Retinal pigment epithelial cell (primary cell): ENCODE measurements at regions not wholly inside any gene's neighbourhood (a gene's known extent, or its start where the extent isn't known, plus 50 kb on each side); places are given as distances from the start of the nearest gene placed in this dataset.

ENCODE experiments used
- DNase-seq: peaks from one replicate; pipeline ENCODE4 v3.0.0-alpha.2; 2010; ENCODE audit warnings: low read depth
- H3K4me3 ChIP-seq: 2 replicates; pipeline ENCODE4 v1.5.1; 2011; ENCODE audit warnings: mild to moderate bottlenecking, low read length, control low read depth, moderate library complexity
- TF ChIP-seq, protein P1 (sequence below): conservative IDR thresholded peaks from 2 replicates; pipeline ENCODE4 v1.5.1; 2011; ENCODE audit warnings: low read depth, low read length, control low read depth, inconsistent platforms

DNA sequence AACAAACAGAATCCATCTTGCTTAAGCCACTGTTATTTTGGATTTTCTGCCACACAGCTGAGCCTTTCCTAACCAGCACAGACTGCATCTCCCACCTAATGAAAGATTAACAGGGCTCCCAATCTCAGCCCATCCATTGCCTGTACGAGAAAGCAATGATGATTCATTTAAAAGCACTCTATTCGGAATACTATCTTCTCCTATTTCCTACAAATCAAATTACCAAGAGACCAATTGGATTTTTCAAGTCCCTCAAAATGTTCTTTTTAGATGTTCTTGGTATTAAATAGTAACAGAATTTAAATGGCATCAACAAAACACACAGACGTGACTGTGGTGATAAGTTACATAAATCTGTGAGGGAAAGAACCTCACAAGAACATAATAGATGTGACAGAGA is 324.1 kb downstream of the AGTPBP1 start:
- no peak overlapping the region for H3K4me3 ChIP-seq
- no peak for DNase-seq
- TF ChIP-seq, protein P1, sequence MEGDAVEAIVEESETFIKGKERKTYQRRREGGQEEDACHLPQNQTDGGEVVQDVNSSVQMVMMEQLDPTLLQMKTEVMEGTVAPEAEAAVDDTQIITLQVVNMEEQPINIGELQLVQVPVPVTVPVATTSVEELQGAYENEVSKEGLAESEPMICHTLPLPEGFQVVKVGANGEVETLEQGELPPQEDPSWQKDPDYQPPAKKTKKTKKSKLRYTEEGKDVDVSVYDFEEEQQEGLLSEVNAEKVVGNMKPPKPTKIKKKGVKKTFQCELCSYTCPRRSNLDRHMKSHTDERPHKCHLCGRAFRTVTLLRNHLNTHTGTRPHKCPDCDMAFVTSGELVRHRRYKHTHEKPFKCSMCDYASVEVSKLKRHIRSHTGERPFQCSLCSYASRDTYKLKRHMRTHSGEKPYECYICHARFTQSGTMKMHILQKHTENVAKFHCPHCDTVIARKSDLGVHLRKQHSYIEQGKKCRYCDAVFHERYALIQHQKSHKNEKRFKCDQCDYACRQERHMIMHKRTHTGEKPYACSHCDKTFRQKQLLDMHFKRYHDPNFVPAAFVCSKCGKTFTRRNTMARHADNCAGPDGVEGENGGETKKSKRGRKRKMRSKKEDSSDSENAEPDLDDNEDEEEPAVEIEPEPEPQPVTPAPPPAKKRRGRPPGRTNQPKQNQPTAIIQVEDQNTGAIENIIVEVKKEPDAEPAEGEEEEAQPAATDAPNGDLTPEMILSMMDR = no peak

DNA sequence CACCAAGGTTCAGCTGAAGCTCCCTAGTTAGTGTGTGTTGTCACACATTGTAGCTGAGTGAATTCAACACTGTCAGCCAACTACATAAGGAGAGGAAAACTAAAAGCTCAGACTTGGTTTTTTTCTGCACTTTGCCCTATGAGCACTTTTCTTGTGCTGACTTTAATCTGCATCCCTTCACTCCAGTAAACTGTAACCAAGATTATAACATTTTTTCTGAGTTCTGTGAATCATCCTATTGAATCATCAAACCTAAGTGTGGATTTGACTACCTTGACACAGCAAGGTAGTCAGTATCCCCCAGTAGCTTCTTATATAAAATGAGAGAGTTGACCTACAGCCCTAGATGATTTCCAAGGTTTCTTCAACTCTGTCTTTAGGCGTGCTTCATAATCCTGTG is 325.0 kb downstream of the AGTPBP1 start:
- no peak for DNase-seq
- H3K4me3 ChIP-seq = no peak overlapping the region
- TF ChIP-seq, protein P1 = no peak

DNA sequence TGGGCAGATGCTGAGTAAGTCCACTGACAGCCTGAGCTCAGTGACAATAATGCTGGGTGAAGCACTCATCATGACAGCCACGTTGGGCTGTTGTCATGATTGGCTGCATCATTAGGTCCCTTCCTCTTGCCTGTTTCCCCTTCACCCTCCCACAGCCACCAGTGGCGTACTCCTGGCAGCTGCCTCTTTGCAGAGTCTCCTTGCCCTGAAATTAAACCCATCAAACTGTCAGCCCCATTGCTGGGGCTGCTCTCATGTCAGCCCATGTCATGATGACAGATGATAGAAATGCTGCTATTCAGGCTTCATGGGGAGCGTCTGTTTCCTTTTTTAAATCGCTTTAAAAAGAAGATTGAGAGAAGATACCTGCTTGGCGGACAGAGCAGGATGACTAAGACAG is 327.4 kb downstream of the AGTPBP1 start:
- H3K4me3 ChIP-seq = no peak overlapping the region
- TF ChIP-seq, protein P1 = no peak
- no peak for DNase-seq

DNA sequence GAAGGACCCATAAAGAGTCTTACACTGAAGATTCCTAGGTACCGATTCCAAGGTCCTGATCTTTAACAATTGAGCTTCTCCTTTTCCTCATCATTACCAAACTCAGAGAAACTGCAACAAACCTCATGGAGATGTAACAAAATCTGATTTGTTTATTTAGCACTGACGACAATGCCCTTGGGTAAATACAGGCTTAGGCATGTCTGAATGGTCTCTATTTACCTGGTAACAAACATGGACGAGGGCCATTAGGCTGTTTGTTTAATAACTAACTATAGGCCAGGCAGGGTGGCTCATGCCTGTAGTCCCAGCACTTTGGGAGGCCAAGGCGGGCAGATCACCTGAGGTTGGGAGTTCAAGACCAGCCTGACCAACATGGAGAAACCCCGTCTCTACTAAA is 333.3 kb downstream of the AGTPBP1 start:
- TF ChIP-seq, protein P1 = no peak
- no peak for DNase-seq
- no peak overlapping the region for H3K4me3 ChIP-seq

DNA sequence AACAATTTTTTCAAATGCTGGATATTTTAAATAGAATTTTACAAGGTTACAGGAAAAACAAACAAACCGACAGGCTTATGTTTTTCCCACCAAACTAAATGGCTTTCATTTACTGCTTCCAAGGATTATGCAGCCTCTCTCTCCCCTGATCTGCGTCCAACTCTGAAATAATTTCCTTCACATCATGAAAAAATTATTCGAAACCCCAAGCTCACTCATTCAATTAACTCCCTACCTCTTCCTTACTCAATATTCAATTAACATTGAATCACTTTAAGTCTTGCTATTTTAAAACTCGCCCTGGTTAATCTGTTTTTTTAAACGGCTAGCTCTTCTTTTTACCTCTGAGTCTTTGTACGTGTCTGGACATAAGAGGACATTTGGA is 336.2 kb downstream of the AGTPBP1 start:
- H3K4me3 ChIP-seq = no peak overlapping the region
- no peak for DNase-seq
- TF ChIP-seq, protein P1 = no peak

DNA sequence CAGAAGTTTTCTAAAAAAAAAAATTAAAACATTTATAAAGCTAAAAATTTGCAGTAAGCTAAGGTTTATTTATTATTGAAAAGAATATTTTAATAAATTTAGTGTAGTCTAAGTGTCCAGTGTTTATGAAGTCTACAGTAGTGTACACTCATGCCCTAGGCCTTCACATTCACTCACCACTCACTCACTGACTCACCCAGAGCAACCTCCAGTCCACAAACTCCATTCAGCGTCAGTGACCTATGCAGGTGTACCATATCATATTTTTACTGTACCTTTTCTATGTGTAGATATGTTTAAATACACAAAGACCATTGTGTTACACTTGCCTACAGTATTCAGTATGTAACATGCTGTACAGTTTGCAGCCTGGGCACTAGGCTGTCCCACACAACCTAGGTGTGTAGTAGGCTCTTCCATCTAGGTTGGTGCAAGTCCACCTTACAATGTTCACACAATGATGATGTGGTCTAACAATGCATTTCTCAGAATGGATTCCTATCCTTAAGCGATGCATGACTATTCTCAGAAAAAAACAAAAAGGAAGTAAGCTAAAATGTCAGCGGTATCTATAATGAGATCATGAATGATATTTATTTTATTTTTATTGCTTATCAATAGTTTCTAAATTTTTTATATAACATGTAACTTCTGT is 336.7 kb downstream of the AGTPBP1 start:
- no peak for DNase-seq
- H3K4me3 ChIP-seq = no peak overlapping the region
- TF ChIP-seq, protein P1 = no peak

DNA sequence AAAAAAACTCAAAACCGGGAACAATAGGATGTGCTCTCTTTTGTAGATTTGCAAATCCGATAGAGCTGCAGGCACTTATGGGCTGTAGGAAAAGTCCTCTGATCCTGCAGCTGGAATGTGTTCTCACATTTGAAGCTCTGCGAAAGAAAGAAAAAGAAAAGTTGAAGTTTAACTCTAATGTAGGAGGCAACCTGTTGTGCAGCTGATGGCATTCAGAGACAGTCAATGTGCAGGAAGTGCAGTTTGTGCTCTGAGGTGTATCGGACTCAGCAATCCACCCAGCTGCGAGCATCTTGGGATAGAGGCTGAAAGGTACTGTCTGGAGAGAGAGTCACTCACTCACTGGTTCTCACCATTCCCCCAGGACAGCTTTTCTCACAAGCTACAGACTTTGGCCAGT is 339.2 kb downstream of the AGTPBP1 start:
- TF ChIP-seq, protein P1 = no peak
- DNase-seq = no peak
- H3K4me3 ChIP-seq = no peak overlapping the region
